ENCODE measurements at regions not wholly inside any gene's neighbourhood (a gene's known extent, or its start where the extent isn't known, plus 50 kb on each side); places are given as distances from the start of the nearest gene placed in this dataset.

GRCh38 chr12:88726806-88727720 lies 146.8 kb upstream of the KITLG start:
- Histone ChIP-seq H3K4me3 (ENCODE audit: low read length) (no peak overlapping the region), H3K27ac (ENCODE audit: low read depth, low read length) (no peak overlapping the region), H3K27me3 (ENCODE audit: control insufficient read depth, low read length) (no peaks in the 10 kb centered on the region)

GRCh38 chr12:88725592-88726143 lies 145.4 kb upstream of the KITLG start:
- H3K4me2 ChIP-seq (ENCODE audit: low read length) = no peak overlapping the region
- no peaks in the 10 kb centered on the region for H3F3A ChIP-seq (ENCODE audit: control insufficient read depth, insufficient read depth)
- no peaks in the 10 kb centered on the region for H3K9me2 ChIP-seq (replicated peaks; ENCODE audit: control insufficient read depth, low read length)
- H3K4me3 ChIP-seq (ENCODE audit: low read length) = no peak overlapping the region
- no peaks in the 10 kb centered on the region for H4K20me1 ChIP-seq (ENCODE audit: control insufficient read depth, insufficient read depth, low read depth, low read length)
- no peaks in the 10 kb centered on the region for H3K27me3 ChIP-seq (ENCODE audit: control insufficient read depth, low read length)
- no peaks in the 10 kb centered on the region for H3K79me2 ChIP-seq (ENCODE audit: control insufficient read depth, low read length)
- no peaks in the 10 kb centered on the region for H3K4me1 ChIP-seq (ENCODE audit: control insufficient read depth, low read length)
- H3K9me3 ChIP-seq (ENCODE audit: control insufficient read depth, insufficient read depth, low read length) = no peaks in the 10 kb centered on the region
- no peak overlapping the region for H3K27ac ChIP-seq (ENCODE audit: low read depth, low read length)
- no peaks in the 10 kb centered on the region for H3K36me3 ChIP-seq (ENCODE audit: control insufficient read depth, low read length)
- TF ChIP-seq CTCF (IDR thresholded peaks at IDR 0.05; ENCODE audit: low read depth, low read length, poor library complexity, severe bottlenecking) = no peak
- TF ChIP-seq EZH2phosphoT487 (IDR thresholded peaks at IDR 0.05; ENCODE audit: borderline replicate concordance, low read length) = no peak

More at GRCh38 chr12:88726806-88727720, 146.8 kb upstream of the KITLG start:
- no peaks in the 10 kb centered on the region for H4K20me1 ChIP-seq (ENCODE audit: control insufficient read depth, insufficient read depth, low read depth, low read length)
- no peaks in the 10 kb centered on the region for H3K4me1 ChIP-seq (ENCODE audit: control insufficient read depth, low read length)
- no peak overlapping the region for H3K4me2 ChIP-seq (ENCODE audit: low read length)
- no peaks in the 10 kb centered on the region for H3K79me2 ChIP-seq (ENCODE audit: control insufficient read depth, low read length)
- H3K9me2 ChIP-seq (replicated peaks; ENCODE audit: control insufficient read depth, low read length) = no peaks in the 10 kb centered on the region
- no peaks in the 10 kb centered on the region for H3K36me3 ChIP-seq (ENCODE audit: control insufficient read depth, low read length)
- no peaks in the 10 kb centered on the region for H3K9me3 ChIP-seq (ENCODE audit: control insufficient read depth, insufficient read depth, low read length)
- H3F3A ChIP-seq (ENCODE audit: control insufficient read depth, insufficient read depth) = no peaks in the 10 kb centered on the region
- no peak for TF ChIP-seq EZH2phosphoT487 (IDR thresholded peaks at IDR 0.05; ENCODE audit: borderline replicate concordance, low read length)
- no peak for TF ChIP-seq CTCF (IDR thresholded peaks at IDR 0.05; ENCODE audit: low read depth, low read length, poor library complexity, severe bottlenecking)

DNA sequence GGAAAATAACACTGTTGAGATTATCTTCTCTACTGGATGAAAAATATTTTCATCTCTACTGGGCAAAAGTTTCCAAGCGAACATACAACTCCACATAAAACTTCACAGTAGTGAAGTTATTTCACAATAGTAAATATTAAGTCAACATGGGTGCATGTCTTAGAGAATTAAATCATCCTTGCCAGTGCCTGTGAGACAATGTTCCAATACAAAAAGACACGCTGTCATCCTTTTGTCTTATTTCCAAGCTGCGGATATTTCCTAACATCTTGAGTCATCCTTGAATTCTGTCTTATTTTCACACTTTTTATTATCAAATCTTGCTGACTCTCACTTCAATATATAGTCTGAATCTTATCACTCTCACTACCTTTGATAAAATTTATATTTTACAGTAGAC lies 142.9 kb upstream of the KITLG start:
- TF ChIP-seq EZH2phosphoT487 (IDR thresholded peaks at IDR 0.05; ENCODE audit: borderline replicate concordance, low read length) = no peak
- no peak for TF ChIP-seq CTCF (IDR thresholded peaks at IDR 0.05; ENCODE audit: low read depth, low read length, poor library complexity, severe bottlenecking)
- no peaks in the 10 kb centered on the region for H3K9me2 ChIP-seq (replicated peaks; ENCODE audit: control insufficient read depth, low read length)
- H3K9me3 ChIP-seq (ENCODE audit: control insufficient read depth, insufficient read depth, low read length) = no peaks in the 10 kb centered on the region
- no peaks in the 10 kb centered on the region for H4K20me1 ChIP-seq (ENCODE audit: control insufficient read depth, insufficient read depth, low read depth, low read length)
- H3K27me3 ChIP-seq (ENCODE audit: control insufficient read depth, low read length) = no peaks in the 10 kb centered on the region
- H3K4me3 ChIP-seq (ENCODE audit: low read length) = no peak overlapping the region
- no peak overlapping the region for H3K4me2 ChIP-seq (ENCODE audit: low read length)
- H3K27ac ChIP-seq (ENCODE audit: low read depth, low read length) = no peak overlapping the region
- no peaks in the 10 kb centered on the region for H3F3A ChIP-seq (ENCODE audit: control insufficient read depth, insufficient read depth)
- no peaks in the 10 kb centered on the region for H3K4me1 ChIP-seq (ENCODE audit: control insufficient read depth, low read length)
- no peaks in the 10 kb centered on the region for H3K36me3 ChIP-seq (ENCODE audit: control insufficient read depth, low read length)
- no peaks in the 10 kb centered on the region for H3K79me2 ChIP-seq (ENCODE audit: control insufficient read depth, low read length)

All from DOHH2 (cell line).